Transverse colon (tissue), 4 donors: ENCODE measurements at regions not wholly inside any gene's neighbourhood (a gene's known extent, or its start where the extent isn't known, plus 50 kb on each side); places are given as distances from the start of the nearest gene placed in this dataset.

Experiments used
- EP300 ChIP-seq: sonication (generic); formaldehyde crosslinking; IDR thresholded peaks from one replicate; pipeline ENCODE4 v1.6.1; 2017; ENCODE audit warnings: antibody characterized with exemption, low read depth
- POLR2AphosphoS5 ChIP-seq, 3 donors: sonication (generic); formaldehyde crosslinking; IDR thresholded peaks; one replicate each; pipeline ENCODE4 v1.6.1; 2016; ENCODE audit warnings: antibody characterized with exemption in 3 of 3
- TF ChIP-seq, protein P1 (sequence below), 5 experiments: fragments of 200-600 bp in 3 of 5; fragments of 450-650 bp in 2 of 5; sonication (generic) in 3 of 5; IDR thresholded peaks; 1 replicate in 2 of 5; 2 replicates in 3 of 5; pipeline ENCODE4 v1.5.1; 2016 to 2017; ENCODE audit warnings: antibody characterized with exemption in 5 of 5, inconsistent platforms in 3 of 5, mild to moderate bottlenecking in 2 of 5, moderate library complexity in 1 of 5

GRCh38 chr1:79982211-79982610 lies 975.7 kb upstream of the ADGRL4 start:
- TF ChIP-seq, protein P1, sequence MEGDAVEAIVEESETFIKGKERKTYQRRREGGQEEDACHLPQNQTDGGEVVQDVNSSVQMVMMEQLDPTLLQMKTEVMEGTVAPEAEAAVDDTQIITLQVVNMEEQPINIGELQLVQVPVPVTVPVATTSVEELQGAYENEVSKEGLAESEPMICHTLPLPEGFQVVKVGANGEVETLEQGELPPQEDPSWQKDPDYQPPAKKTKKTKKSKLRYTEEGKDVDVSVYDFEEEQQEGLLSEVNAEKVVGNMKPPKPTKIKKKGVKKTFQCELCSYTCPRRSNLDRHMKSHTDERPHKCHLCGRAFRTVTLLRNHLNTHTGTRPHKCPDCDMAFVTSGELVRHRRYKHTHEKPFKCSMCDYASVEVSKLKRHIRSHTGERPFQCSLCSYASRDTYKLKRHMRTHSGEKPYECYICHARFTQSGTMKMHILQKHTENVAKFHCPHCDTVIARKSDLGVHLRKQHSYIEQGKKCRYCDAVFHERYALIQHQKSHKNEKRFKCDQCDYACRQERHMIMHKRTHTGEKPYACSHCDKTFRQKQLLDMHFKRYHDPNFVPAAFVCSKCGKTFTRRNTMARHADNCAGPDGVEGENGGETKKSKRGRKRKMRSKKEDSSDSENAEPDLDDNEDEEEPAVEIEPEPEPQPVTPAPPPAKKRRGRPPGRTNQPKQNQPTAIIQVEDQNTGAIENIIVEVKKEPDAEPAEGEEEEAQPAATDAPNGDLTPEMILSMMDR (IDR thresholded peaks at IDR 0.05), result no peak
- TF ChIP-seq EP300 (no peak), POLR2AphosphoS5 (IDR thresholded peaks at IDR 0.05) (no peak)
